ENCODE measurements at regions not wholly inside any gene's neighbourhood (a gene's known extent, or its start where the extent isn't known, plus 50 kb on each side); places are given as distances from the start of the nearest gene placed in this dataset.

DNA sequence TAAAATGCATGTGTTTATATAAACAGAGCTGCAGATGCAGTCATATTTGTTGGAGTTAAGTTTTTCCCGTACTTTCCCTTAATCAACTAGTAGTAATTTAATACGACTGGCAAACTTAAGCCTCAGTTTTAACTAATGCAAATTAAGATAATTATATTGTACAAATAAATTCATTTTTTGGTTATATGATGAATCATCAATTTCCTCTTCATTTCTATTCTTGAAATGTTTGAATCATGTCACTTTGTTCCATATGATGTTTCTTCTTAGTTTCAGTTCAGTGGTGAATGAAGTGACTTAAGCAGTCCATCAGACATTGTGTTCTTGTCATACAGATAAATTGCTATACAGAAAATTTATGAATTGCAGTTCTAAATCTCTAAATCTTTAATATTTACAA is 1361.2 kb upstream of the EPHA6 start:
- Histone ChIP-seq H3K9me2 (ENCODE audit: insufficient read depth, low read length) (no peaks in the 10 kb centered on the region), H3K4me3 (ENCODE audit: low read length) (no peak overlapping the region), H4K20me1 (ENCODE audit: insufficient read depth) (no peaks in the 10 kb centered on the region), H3K9ac (ENCODE audit: low read length) (no peak overlapping the region), H3K36me3 (ENCODE audit: insufficient read depth, low read length) (no peaks in the 10 kb centered on the region), H3K27ac (ENCODE audit: low read length) (no peak overlapping the region), H3K79me2 (replicated peaks; ENCODE audit: insufficient read depth, low read length) (no peaks in the 10 kb centered on the region), H3K9me3 (ENCODE audit: low read length) (no peaks in the 10 kb centered on the region), H2AFZ (ENCODE audit: low read depth, low read length) (no peak overlapping the region), H3K27me3 (ENCODE audit: insufficient read depth, low read depth, low read length) (no peaks in the 10 kb centered on the region), H3K4me2 (ENCODE audit: low read length) (no peak overlapping the region), H3F3A (ENCODE audit: insufficient read depth, low read length, poor library complexity, severe bottlenecking) (no peaks in the 10 kb centered on the region)
- TF ChIP-seq TAF1 (IDR thresholded peaks at IDR 0.05; ENCODE audit: low read depth) = no peak
- TF ChIP-seq, protein P1, sequence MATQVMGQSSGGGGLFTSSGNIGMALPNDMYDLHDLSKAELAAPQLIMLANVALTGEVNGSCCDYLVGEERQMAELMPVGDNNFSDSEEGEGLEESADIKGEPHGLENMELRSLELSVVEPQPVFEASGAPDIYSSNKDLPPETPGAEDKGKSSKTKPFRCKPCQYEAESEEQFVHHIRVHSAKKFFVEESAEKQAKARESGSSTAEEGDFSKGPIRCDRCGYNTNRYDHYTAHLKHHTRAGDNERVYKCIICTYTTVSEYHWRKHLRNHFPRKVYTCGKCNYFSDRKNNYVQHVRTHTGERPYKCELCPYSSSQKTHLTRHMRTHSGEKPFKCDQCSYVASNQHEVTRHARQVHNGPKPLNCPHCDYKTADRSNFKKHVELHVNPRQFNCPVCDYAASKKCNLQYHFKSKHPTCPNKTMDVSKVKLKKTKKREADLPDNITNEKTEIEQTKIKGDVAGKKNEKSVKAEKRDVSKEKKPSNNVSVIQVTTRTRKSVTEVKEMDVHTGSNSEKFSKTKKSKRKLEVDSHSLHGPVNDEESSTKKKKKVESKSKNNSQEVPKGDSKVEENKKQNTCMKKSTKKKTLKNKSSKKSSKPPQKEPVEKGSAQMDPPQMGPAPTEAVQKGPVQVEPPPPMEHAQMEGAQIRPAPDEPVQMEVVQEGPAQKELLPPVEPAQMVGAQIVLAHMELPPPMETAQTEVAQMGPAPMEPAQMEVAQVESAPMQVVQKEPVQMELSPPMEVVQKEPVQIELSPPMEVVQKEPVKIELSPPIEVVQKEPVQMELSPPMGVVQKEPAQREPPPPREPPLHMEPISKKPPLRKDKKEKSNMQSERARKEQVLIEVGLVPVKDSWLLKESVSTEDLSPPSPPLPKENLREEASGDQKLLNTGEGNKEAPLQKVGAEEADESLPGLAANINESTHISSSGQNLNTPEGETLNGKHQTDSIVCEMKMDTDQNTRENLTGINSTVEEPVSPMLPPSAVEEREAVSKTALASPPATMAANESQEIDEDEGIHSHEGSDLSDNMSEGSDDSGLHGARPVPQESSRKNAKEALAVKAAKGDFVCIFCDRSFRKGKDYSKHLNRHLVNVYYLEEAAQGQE (IDR thresholded peaks at IDR 0.05; ENCODE audit: borderline replicate concordance) = no peak
- TF ChIP-seq, protein P2, sequence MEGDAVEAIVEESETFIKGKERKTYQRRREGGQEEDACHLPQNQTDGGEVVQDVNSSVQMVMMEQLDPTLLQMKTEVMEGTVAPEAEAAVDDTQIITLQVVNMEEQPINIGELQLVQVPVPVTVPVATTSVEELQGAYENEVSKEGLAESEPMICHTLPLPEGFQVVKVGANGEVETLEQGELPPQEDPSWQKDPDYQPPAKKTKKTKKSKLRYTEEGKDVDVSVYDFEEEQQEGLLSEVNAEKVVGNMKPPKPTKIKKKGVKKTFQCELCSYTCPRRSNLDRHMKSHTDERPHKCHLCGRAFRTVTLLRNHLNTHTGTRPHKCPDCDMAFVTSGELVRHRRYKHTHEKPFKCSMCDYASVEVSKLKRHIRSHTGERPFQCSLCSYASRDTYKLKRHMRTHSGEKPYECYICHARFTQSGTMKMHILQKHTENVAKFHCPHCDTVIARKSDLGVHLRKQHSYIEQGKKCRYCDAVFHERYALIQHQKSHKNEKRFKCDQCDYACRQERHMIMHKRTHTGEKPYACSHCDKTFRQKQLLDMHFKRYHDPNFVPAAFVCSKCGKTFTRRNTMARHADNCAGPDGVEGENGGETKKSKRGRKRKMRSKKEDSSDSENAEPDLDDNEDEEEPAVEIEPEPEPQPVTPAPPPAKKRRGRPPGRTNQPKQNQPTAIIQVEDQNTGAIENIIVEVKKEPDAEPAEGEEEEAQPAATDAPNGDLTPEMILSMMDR (IDR thresholded peaks at IDR 0.05; ENCODE audit: poor library complexity, severe bottlenecking) = no peak
- no peak for TF ChIP-seq RAD21 (conservative IDR thresholded peaks at IDR 0.05)
- no peak for TF ChIP-seq POLR2AphosphoS5 (IDR thresholded peaks at IDR 0.05)
- TF ChIP-seq MXI1 (conservative IDR thresholded peaks at IDR 0.05; ENCODE audit: poor library complexity, severe bottlenecking) = no peak
- TF ChIP-seq EP300 (conservative IDR thresholded peaks at IDR 0.05; ENCODE audit: poor library complexity, severe bottlenecking) = no peak
- TF ChIP-seq EZH2 (IDR thresholded peaks at IDR 0.05; ENCODE audit: borderline replicate concordance, insufficient read depth, low read length, poor library complexity, severe bottlenecking) = no peak
- no peak for TF ChIP-seq SMC3 (conservative IDR thresholded peaks at IDR 0.05; ENCODE audit: poor library complexity)

DNA sequence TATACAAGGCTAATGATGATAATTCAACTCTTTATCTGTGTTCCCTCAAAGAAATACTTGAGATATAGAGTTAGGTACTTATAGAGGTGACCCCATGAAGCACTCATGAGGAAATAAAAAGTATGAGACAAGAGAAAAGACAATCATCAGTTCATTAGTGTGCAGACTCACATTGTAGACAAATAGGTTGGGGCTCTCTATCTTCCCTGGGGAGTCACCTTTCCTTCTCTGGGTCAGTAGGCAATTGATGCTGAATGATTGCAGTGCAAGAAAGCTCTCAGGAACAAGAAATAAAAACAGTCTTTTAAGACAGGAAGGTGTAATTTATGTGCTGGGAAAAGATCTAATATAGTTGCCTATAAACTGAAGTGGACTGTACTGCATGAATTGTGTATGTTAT is 1357.6 kb upstream of the EPHA6 start:
- H3K36me3 ChIP-seq (ENCODE audit: insufficient read depth, low read length) = no peaks in the 10 kb centered on the region
- H3K9me3 ChIP-seq (ENCODE audit: low read length) = no peaks in the 10 kb centered on the region
- TF ChIP-seq SMC3 (conservative IDR thresholded peaks at IDR 0.05; ENCODE audit: poor library complexity) (no peak), RAD21 (conservative IDR thresholded peaks at IDR 0.05) (no peak), POLR2AphosphoS5 (IDR thresholded peaks at IDR 0.05) (no peak), EZH2 (IDR thresholded peaks at IDR 0.05; ENCODE audit: borderline replicate concordance, insufficient read depth, low read length, poor library complexity, severe bottlenecking) (no peak), MXI1 (conservative IDR thresholded peaks at IDR 0.05; ENCODE audit: poor library complexity, severe bottlenecking) (no peak)
- no peaks in the 10 kb centered on the region for H3K79me2 ChIP-seq (replicated peaks; ENCODE audit: insufficient read depth, low read length)
- H3K27ac ChIP-seq (ENCODE audit: low read length) = no peak overlapping the region
- no peak overlapping the region for H2AFZ ChIP-seq (ENCODE audit: low read depth, low read length)
- H4K20me1 ChIP-seq (ENCODE audit: insufficient read depth) = no peaks in the 10 kb centered on the region
- no peak overlapping the region for H3K9ac ChIP-seq (ENCODE audit: low read length)
- H3F3A ChIP-seq (ENCODE audit: insufficient read depth, low read length, poor library complexity, severe bottlenecking) = no peaks in the 10 kb centered on the region
- no peak overlapping the region for H3K4me2 ChIP-seq (ENCODE audit: low read length)
- no peaks in the 10 kb centered on the region for H3K27me3 ChIP-seq (ENCODE audit: insufficient read depth, low read depth, low read length)
- H3K4me3 ChIP-seq (ENCODE audit: low read length) = no peak overlapping the region
- H3K9me2 ChIP-seq (ENCODE audit: insufficient read depth, low read length) = no peaks in the 10 kb centered on the region
